Nephron (organoid): ENCODE measurements at regions not wholly inside any gene's neighbourhood (a gene's known extent, or its start where the extent isn't known, plus 50 kb on each side); places are given as distances from the start of the nearest gene placed in this dataset.

ENCODE experiments used
- H3K27ac Mint-ChIP-seq, 3 experiments: 2 replicates each; pipeline ENCODE4 v1.8.0; 2020; ENCODE audit warnings: mixed read lengths in 3 of 3, mild to moderate bottlenecking in 2 of 3, moderate library complexity in 1 of 3
- H3K27me3 Mint-ChIP-seq: 2 replicates; pipeline ENCODE4 v1.8.0; 2021; ENCODE audit warnings: low read depth, mild to moderate bottlenecking, moderate library complexity, mixed read lengths
- H3K36me3 Mint-ChIP-seq: 2 replicates; pipeline ENCODE4 v1.8.0; 2020; ENCODE audit warnings: low read depth, mixed read lengths
- H3K4me1 Mint-ChIP-seq: 2 replicates; pipeline ENCODE4 v1.8.0; 2020; ENCODE audit warnings: mixed read lengths
- H3K4me3 Mint-ChIP-seq, 3 experiments: 2 replicates each; pipeline ENCODE4 v1.8.0; 2020; ENCODE audit warnings: mild to moderate bottlenecking in 3 of 3, mixed read lengths in 3 of 3, moderate library complexity in 2 of 3
- H3K9me3 Mint-ChIP-seq: 2 replicates; pipeline ENCODE4 v1.8.0; 2020; ENCODE audit warnings: mixed read lengths
- CTCF ChIP-seq, 3 experiments: fragments of 200-600 bp; sonication (generic); IDR thresholded peaks; one replicate each; pipeline ENCODE4 v1.5.0; 2021; ENCODE audit warnings: antibody characterized with exemption in 3 of 3; ENCODE audit not compliant: unreplicated experiment in 3 of 3

- H3K27ac Mint-ChIP-seq: no peak overlapping the region
- H3K9me3 Mint-ChIP-seq: no peaks in the 10 kb centered on the region
- TF ChIP-seq CTCF (IDR thresholded peaks at IDR 0.05; ENCODE audit: unreplicated experiment in 3 of 3): no peak
- H3K36me3 Mint-ChIP-seq: no peaks in the 10 kb centered on the region
- no peaks in the 10 kb centered on the region for H3K27me3 Mint-ChIP-seq
- no peak overlapping the region for H3K4me3 Mint-ChIP-seq
- H3K4me1 Mint-ChIP-seq: no peaks in the 10 kb centered on the region
These were observed 60.2 kb downstream of the TFPI2 start for GRCh38 chr7:93830141-93830925.

GRCh38 chr7:93828260-93828659, 62.3 kb downstream of the TFPI2 start:
- no peak for TF ChIP-seq CTCF (IDR thresholded peaks at IDR 0.05; ENCODE audit: unreplicated experiment in 3 of 3)
- Mint-ChIP-seq H3K4me1 (no peaks in the 10 kb centered on the region), H3K36me3 (no peaks in the 10 kb centered on the region), H3K27ac (no peak overlapping the region), H3K27me3 (no peaks in the 10 kb centered on the region), H3K4me3 (no peak overlapping the region), H3K9me3 (no peaks in the 10 kb centered on the region)

- Mint-ChIP-seq H3K36me3 (no peaks in the 10 kb centered on the region), H3K27ac (no peak overlapping the region), H3K9me3 (no peaks in the 10 kb centered on the region), H3K4me3 (no peak overlapping the region), H3K27me3 (no peaks in the 10 kb centered on the region), H3K4me1 (no peaks in the 10 kb centered on the region)
- TF ChIP-seq CTCF (IDR thresholded peaks at IDR 0.05; ENCODE audit: unreplicated experiment in 3 of 3): no peak
These were observed 66.9 kb downstream of the TFPI2 start for GRCh38 chr7:93823621-93824020.

GRCh38 chr7:93821463-93821862, 69.1 kb downstream of the TFPI2 start:
- H3K4me3 Mint-ChIP-seq: no peak overlapping the region
- H3K9me3 Mint-ChIP-seq: no peaks in the 10 kb centered on the region
- no peaks in the 10 kb centered on the region for H3K36me3 Mint-ChIP-seq
- TF ChIP-seq CTCF (IDR thresholded peaks at IDR 0.05; ENCODE audit: unreplicated experiment in 3 of 3): no peak
- H3K27ac Mint-ChIP-seq: no peak overlapping the region
- H3K27me3 Mint-ChIP-seq: no peaks in the 10 kb centered on the region
- no peaks in the 10 kb centered on the region for H3K4me1 Mint-ChIP-seq

- Mint-ChIP-seq H3K36me3 (no peaks in the 10 kb centered on the region), H3K27ac (no peak overlapping the region), H3K4me3 (no peak overlapping the region), H3K4me1 (no peaks in the 10 kb centered on the region), H3K27me3 (no peaks in the 10 kb centered on the region), H3K9me3 (no peaks in the 10 kb centered on the region)
- TF ChIP-seq CTCF (IDR thresholded peaks at IDR 0.05; ENCODE audit: unreplicated experiment in 3 of 3): no peak
These were observed 70.9 kb downstream of the TFPI2 start for GRCh38 chr7:93819699-93820098.

- Mint-ChIP-seq H3K36me3 (no peaks in the 10 kb centered on the region), H3K27me3 (no peaks in the 10 kb centered on the region), H3K9me3 (no peaks in the 10 kb centered on the region), H3K4me3 (no peak overlapping the region), H3K4me1 (no peaks in the 10 kb centered on the region), H3K27ac (no peak overlapping the region)
- no peak for TF ChIP-seq CTCF (IDR thresholded peaks at IDR 0.05; ENCODE audit: unreplicated experiment in 3 of 3)
These were observed 73.0 kb downstream of the TFPI2 start for GRCh38 chr7:93817526-93817925.
